ENCODE measurements at regions not wholly inside any gene's neighbourhood (a gene's known extent, or its start where the extent isn't known, plus 50 kb on each side); places are given as distances from the start of the nearest gene placed in this dataset.

DNA sequence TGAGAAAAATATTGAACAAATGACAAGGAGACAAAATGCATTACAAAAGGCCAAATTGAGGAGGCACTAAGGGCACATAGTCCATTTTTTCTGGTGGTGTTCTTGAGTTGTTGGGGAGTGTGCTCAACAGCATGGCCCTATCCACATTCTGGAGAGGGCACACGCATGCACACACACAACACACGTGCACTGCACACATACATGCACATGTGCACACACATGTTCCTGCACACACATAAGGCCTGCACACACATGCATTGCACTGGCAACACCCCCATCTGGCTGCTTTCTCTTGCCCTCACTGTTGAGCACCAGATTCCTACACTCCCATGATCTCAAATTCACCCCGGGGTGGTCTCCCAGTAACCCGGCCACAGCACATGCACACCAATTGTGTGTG lies 659.2 kb upstream of the RAB6C start:
- BruUV-seq (replicated peaks): no TSS peak
- POLR2A ChIA-PET (ENCODE audit: unreplicated experiment): no interaction called here
- no peak overlapping the region for H2AFZ ChIP-seq (ENCODE audit: low read length)
- H3K4me1 ChIP-seq (ENCODE audit: insufficient read depth, low read length): no peaks in the 10 kb centered on the region
- CTCF ChIA-PET: no interaction called here
- H3K79me2 ChIP-seq (ENCODE audit: low read length): no peaks in the 10 kb centered on the region
- TF ChIP-seq, protein P1, sequence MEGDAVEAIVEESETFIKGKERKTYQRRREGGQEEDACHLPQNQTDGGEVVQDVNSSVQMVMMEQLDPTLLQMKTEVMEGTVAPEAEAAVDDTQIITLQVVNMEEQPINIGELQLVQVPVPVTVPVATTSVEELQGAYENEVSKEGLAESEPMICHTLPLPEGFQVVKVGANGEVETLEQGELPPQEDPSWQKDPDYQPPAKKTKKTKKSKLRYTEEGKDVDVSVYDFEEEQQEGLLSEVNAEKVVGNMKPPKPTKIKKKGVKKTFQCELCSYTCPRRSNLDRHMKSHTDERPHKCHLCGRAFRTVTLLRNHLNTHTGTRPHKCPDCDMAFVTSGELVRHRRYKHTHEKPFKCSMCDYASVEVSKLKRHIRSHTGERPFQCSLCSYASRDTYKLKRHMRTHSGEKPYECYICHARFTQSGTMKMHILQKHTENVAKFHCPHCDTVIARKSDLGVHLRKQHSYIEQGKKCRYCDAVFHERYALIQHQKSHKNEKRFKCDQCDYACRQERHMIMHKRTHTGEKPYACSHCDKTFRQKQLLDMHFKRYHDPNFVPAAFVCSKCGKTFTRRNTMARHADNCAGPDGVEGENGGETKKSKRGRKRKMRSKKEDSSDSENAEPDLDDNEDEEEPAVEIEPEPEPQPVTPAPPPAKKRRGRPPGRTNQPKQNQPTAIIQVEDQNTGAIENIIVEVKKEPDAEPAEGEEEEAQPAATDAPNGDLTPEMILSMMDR (conservative IDR thresholded peaks at IDR 0.05; ENCODE audit: low read depth, low read length): no peak
- TF ChIP-seq EZH2phosphoT487 (IDR thresholded peaks at IDR 0.05; ENCODE audit: borderline replicate concordance, low read length) (no peak), EZH2 (IDR thresholded peaks at IDR 0.05; ENCODE audit: low read length, unreplicated experiment) (no peak)
- H3K36me3 ChIP-seq (ENCODE audit: low read depth, low read length): no peaks in the 10 kb centered on the region
- no peaks in the 10 kb centered on the region for H3K9me3 ChIP-seq (ENCODE audit: low read length)
- intact Hi-C loops (cut with micrococcal nuclease): no loop called here
- no peak overlapping the region for H3K27ac ChIP-seq (ENCODE audit: low read length)
- no peaks in the 10 kb centered on the region for H3F3A ChIP-seq (ENCODE audit: low read length, unreplicated experiment)
- ATAC-seq (no peak), DNase-seq (no peak)
- H3K27me3 ChIP-seq (ENCODE audit: low read length): no peaks in the 10 kb centered on the region
- no peak overlapping the region for H3K4me2 ChIP-seq (ENCODE audit: low read length)
- no peaks in the 10 kb centered on the region for H4K20me1 ChIP-seq (ENCODE audit: low read length)
- no peak overlapping the region for H3K9ac ChIP-seq (ENCODE audit: low read length)
- no peaks in the 10 kb centered on the region for H3K9me2 ChIP-seq (replicated peaks; ENCODE audit: low read length)
- H3K4me3 ChIP-seq (ENCODE audit: low read length): no peak overlapping the region

DNA sequence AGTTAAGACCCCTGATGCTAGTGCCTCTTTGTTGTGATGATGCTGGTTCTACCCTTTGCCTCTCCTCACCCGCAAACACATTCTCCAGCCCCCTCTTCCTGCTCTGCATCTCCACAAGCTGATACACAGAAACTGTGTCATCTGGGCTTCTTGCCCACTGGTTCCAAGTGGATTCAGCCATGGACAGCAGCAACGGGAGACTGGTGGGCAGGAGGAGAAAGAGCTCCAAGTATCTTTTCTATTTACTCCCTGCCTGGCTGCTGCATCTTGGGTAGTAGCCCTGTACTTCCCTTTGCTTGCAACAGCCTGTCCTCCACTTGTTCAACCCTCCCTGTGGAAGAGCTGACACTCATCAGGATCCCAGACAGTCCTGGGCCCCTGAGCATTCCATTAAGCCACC lies 655.1 kb upstream of the RAB6C start:
- Histone ChIP-seq H3K9me3 (ENCODE audit: low read length) (no peaks in the 10 kb centered on the region), H2AFZ (ENCODE audit: low read length) (no peak overlapping the region), H3K4me1 (ENCODE audit: insufficient read depth, low read length) (no peaks in the 10 kb centered on the region), H3F3A (ENCODE audit: low read length, unreplicated experiment) (no peaks in the 10 kb centered on the region), H3K27me3 (ENCODE audit: low read length) (no peaks in the 10 kb centered on the region), H3K79me2 (ENCODE audit: low read length) (no peaks in the 10 kb centered on the region), H3K4me3 (ENCODE audit: low read length) (no peak overlapping the region), H3K4me2 (ENCODE audit: low read length) (no peak overlapping the region), H3K9ac (ENCODE audit: low read length) (no peak overlapping the region), H3K36me3 (ENCODE audit: low read depth, low read length) (no peaks in the 10 kb centered on the region), H4K20me1 (ENCODE audit: low read length) (no peaks in the 10 kb centered on the region), H3K27ac (ENCODE audit: low read length) (no peak overlapping the region), H3K9me2 (replicated peaks; ENCODE audit: low read length) (no peaks in the 10 kb centered on the region)
- POLR2A ChIA-PET (ENCODE audit: unreplicated experiment): no interaction called here
- no peak for DNase-seq
- TF ChIP-seq, protein P1 (conservative IDR thresholded peaks at IDR 0.05; ENCODE audit: low read depth, low read length): no peak
- TF ChIP-seq EZH2phosphoT487 (IDR thresholded peaks at IDR 0.05; ENCODE audit: borderline replicate concordance, low read length): no peak
- TF ChIP-seq EZH2 (IDR thresholded peaks at IDR 0.05; ENCODE audit: low read length, unreplicated experiment): no peak
- intact Hi-C loops (cut with micrococcal nuclease): no loop called here
- ATAC-seq: no peak
- CTCF ChIA-PET: no interaction called here
- no TSS peak for BruUV-seq (replicated peaks)

DNA sequence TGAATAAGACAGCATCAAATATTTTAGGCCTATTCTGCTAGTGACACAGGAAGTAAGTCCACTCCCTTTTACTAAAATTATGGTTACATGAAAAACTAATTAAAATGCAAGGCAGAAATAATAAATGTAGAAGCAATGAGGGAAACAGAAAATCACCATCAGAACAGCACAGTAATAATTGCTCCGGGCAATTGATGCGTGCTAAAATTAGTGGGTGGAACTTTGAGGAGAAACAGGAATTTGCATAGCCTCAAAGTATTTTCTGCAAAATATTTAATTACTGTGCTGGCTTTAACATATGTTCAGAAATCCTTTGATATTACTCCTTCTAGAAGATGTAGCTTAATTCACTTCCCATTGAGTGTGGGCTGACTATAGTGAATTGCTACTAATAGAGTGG lies 654.3 kb upstream of the RAB6C start:
- POLR2A ChIA-PET (ENCODE audit: unreplicated experiment): no interaction called here
- ATAC-seq (no peak), DNase-seq (no peak)
- Histone ChIP-seq H3F3A (ENCODE audit: low read length, unreplicated experiment) (no peaks in the 10 kb centered on the region), H3K79me2 (ENCODE audit: low read length) (no peaks in the 10 kb centered on the region), H2AFZ (ENCODE audit: low read length) (no peak overlapping the region), H3K9ac (ENCODE audit: low read length) (no peak overlapping the region), H3K36me3 (ENCODE audit: low read depth, low read length) (no peaks in the 10 kb centered on the region), H3K27me3 (ENCODE audit: low read length) (no peaks in the 10 kb centered on the region), H3K4me1 (ENCODE audit: insufficient read depth, low read length) (no peaks in the 10 kb centered on the region), H4K20me1 (ENCODE audit: low read length) (no peaks in the 10 kb centered on the region), H3K4me2 (ENCODE audit: low read length) (no peak overlapping the region), H3K4me3 (ENCODE audit: low read length) (no peak overlapping the region), H3K9me3 (ENCODE audit: low read length) (no peaks in the 10 kb centered on the region), H3K9me2 (replicated peaks; ENCODE audit: low read length) (no peaks in the 10 kb centered on the region), H3K27ac (ENCODE audit: low read length) (no peak overlapping the region)
- TF ChIP-seq, protein P1 (conservative IDR thresholded peaks at IDR 0.05; ENCODE audit: low read depth, low read length): no peak
- TF ChIP-seq EZH2 (IDR thresholded peaks at IDR 0.05; ENCODE audit: low read length, unreplicated experiment): no peak
- TF ChIP-seq EZH2phosphoT487 (IDR thresholded peaks at IDR 0.05; ENCODE audit: borderline replicate concordance, low read length): no peak
- CTCF ChIA-PET: no interaction called here
- intact Hi-C loops (cut with micrococcal nuclease): no loop called here
- no TSS peak for BruUV-seq (replicated peaks)
